Activated naive CD8-positive, alpha-beta T cell treated with anti-CD3 and anti-CD28 coated beads, Interleukin-2, amount 50 U/mL, for 24 hours (primary cell): ENCODE measurements at regions not wholly inside any gene's neighbourhood (a gene's known extent, or its start where the extent isn't known, plus 50 kb on each side); places are given as distances from the start of the nearest gene placed in this dataset.

ENCODE experiments used
- ATAC-seq: fragments of 150-1000 bp; cut with Tn5 transposase; one replicate; pipeline ENCODE4 v1.10.0; 2021
- DNase-seq: peaks from one replicate; pipeline ENCODE4 v3.0.0; 2021
- H3K27ac Mint-ChIP-seq: one replicate; pipeline ENCODE4 v1.8.0; 2021; ENCODE audit warnings: mild to moderate bottlenecking, mixed read lengths
- H3K27me3 Mint-ChIP-seq: one replicate; pipeline ENCODE4 v1.8.0; 2021; ENCODE audit warnings: mixed read lengths
- H3K36me3 Mint-ChIP-seq: one replicate; pipeline ENCODE4 v1.8.0; 2021; ENCODE audit warnings: low read depth, mixed read lengths
- H3K4me1 Mint-ChIP-seq: one replicate; pipeline ENCODE4 v1.8.0; 2021; ENCODE audit warnings: mixed read lengths
- H3K4me3 Mint-ChIP-seq: one replicate; pipeline ENCODE4 v1.8.0; 2021; ENCODE audit warnings: mild to moderate bottlenecking, moderate library complexity, mixed read lengths
- H3K9me3 Mint-ChIP-seq: one replicate; pipeline ENCODE4 v1.8.0; 2021; ENCODE audit warnings: mixed read lengths

DNA sequence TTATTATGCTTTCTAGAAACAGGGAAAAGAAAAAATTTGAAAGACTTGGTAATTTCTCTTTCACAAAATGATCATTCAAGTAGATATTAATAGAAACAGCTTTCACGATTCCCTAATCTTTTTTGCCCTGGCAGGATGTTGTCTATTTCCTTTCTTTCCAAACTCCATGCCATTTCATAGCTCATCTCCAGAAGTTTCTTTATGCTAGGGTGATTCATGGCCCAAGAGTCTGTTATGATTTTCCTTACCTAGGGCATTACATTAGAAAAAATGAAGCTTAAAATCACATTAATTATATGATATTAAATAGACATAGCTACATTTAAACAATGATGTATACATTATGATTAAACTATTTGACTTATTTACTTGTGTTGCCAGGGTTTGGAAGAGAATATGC is 762.1 kb downstream of the LTN1 start:
- H3K36me3 Mint-ChIP-seq, result no peaks in the 10 kb centered on the region
- DNase-seq, result no peak
- H3K27ac Mint-ChIP-seq, result no peak overlapping the region
- no peak overlapping the region for H3K4me3 Mint-ChIP-seq
- no peak for ATAC-seq
- H3K27me3 Mint-ChIP-seq, result no peaks in the 10 kb centered on the region
- no peaks in the 10 kb centered on the region for H3K4me1 Mint-ChIP-seq
- no peaks in the 10 kb centered on the region for H3K9me3 Mint-ChIP-seq

DNA sequence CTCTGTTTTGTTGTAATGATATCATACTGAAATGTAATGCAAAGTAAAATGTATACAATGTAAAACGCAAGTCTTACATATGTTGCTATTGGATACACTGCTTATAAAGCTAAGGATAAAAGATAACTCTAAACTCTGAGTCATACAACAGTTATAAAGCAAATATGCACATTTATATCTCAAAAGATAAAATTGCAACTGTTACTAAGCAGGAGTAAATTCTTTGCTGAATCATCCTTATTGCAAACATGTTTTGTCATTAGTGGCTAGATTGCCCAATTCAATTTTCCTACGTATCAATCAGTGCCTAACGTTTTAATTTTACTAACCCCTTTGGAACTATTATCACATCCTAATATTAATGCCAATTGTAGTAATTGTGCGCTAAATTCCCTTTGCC is 762.9 kb downstream of the LTN1 start:
- no peaks in the 10 kb centered on the region for H3K4me1 Mint-ChIP-seq
- ATAC-seq, result no peak

DNA sequence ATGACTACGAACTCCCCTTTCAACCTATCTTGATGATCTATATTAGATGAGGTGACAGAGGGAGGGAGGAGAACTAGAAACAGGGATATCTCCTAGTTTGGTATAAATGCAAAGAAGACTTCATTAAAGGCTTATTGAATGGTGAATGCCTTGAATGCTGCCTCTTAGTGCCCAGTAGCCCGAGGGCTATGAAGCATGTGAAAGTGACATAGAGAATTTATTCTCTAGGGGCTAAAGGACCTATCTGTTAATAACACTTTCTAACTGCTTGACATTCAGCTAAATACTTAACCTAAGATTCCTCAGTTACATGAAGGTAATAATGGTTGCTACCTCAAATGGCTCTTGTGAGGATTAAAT is 764.1 kb downstream of the LTN1 start:
- no peak overlapping the region for H3K4me3 Mint-ChIP-seq
- no peaks in the 10 kb centered on the region for H3K4me1 Mint-ChIP-seq
- no peak for ATAC-seq
- H3K27me3 Mint-ChIP-seq, result no peaks in the 10 kb centered on the region
- H3K36me3 Mint-ChIP-seq, result no peaks in the 10 kb centered on the region
- DNase-seq, result no peak
- H3K9me3 Mint-ChIP-seq, result no peaks in the 10 kb centered on the region
- H3K27ac Mint-ChIP-seq, result no peak overlapping the region

More for the DNA sequence above, 762.9 kb downstream of the LTN1 start:
- H3K4me3 Mint-ChIP-seq, result no peak overlapping the region
- no peaks in the 10 kb centered on the region for H3K36me3 Mint-ChIP-seq
- H3K27ac Mint-ChIP-seq, result no peak overlapping the region
- DNase-seq, result no peak
- no peaks in the 10 kb centered on the region for H3K27me3 Mint-ChIP-seq
- H3K9me3 Mint-ChIP-seq, result no peaks in the 10 kb centered on the region

DNA sequence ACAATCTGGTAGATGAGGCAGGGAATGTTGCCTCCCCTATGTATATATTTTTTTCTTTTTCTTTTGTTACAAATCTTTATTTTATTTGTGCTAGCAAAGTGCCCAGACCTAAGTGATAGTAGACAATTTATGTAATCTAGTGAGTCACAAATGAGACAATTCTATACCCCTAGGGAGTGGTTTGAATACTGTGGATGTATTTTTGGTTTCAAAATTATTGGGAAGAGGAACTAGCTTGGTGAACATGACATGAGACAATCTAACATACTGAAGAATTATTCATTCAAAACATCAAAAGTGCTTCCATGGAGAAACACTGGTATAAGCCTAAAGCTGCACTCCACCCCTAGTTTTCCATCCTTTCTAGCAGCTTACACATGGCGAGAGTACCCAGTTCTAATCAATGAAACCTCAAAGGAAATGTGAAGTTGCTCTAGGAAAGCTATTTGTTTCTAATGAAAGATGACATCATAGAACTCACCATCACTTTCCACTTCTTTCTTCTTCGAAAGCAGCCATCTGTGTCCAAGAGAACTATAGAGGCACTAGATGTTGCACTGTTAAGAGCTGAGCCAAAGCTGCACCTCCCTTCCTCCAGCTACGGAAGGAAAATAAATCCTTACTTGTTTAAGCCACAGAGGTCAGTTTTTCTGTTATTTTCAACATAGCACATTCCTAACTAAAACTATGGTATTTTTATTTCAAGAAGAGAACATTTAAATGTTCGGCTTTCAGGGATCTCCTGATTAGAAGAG is 764.6 kb downstream of the LTN1 start:
- no peak for ATAC-seq
- H3K4me3 Mint-ChIP-seq, result no peak overlapping the region
- no peak for DNase-seq
- no peak overlapping the region for H3K27ac Mint-ChIP-seq
- H3K27me3 Mint-ChIP-seq, result no peaks in the 10 kb centered on the region
- no peaks in the 10 kb centered on the region for H3K36me3 Mint-ChIP-seq
- H3K4me1 Mint-ChIP-seq, result no peaks in the 10 kb centered on the region
- no peaks in the 10 kb centered on the region for H3K9me3 Mint-ChIP-seq

DNA sequence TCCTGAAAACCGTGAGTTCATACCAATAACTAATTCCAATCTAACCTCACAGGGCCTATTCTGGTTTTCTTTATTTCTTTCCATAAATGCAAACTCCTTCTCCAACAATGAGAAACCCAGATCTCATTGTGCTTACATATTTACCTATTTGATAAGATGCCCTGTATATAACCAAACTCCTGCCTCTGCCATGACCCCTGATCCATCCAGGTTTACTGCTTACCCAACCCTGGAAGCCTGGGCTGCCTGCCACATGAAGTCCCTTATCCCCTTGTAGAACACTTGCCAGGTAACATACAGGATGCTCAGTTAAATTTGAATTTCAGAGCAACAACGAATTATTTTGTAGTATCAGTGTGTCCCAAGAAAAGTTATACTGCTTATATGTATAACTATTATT is 766.1 kb downstream of the LTN1 start:
- Mint-ChIP-seq H3K4me3 (no peak overlapping the region), H3K27me3 (no peaks in the 10 kb centered on the region), H3K27ac (no peak overlapping the region), H3K9me3 (no peaks in the 10 kb centered on the region), H3K4me1 (no peaks in the 10 kb centered on the region), H3K36me3 (no peaks in the 10 kb centered on the region)
- ATAC-seq (no peak), DNase-seq (no peak)

DNA sequence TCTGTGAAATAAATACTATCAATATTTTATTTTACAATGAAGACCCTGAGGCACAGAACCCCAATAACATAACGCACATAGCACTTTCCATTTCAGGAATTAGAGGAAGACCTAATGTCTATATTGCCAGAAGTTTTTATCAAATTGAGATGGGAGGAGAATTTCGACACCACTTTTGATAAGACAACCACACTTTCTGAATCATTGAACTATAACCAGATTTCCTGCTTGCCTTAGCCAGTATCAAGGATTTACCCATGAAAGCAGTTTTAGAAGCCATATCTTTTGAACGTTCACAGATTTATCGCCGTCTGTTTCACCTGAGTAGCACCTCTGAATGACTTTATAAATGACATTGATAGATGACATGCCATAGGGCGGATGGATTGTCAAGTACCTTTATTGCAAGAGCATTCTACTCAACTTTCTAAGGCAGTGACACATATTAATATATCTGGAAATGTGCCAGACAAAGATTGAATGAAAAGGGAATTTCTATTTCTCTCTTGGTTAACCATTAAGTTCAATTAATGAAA is 768.4 kb downstream of the LTN1 start:
- ATAC-seq, result no peak
- DNase-seq, result no peak
- Mint-ChIP-seq H3K4me1 (no peaks in the 10 kb centered on the region), H3K27ac (no peak overlapping the region), H3K27me3 (no peaks in the 10 kb centered on the region), H3K36me3 (no peaks in the 10 kb centered on the region), H3K4me3 (no peak overlapping the region), H3K9me3 (no peaks in the 10 kb centered on the region)

DNA sequence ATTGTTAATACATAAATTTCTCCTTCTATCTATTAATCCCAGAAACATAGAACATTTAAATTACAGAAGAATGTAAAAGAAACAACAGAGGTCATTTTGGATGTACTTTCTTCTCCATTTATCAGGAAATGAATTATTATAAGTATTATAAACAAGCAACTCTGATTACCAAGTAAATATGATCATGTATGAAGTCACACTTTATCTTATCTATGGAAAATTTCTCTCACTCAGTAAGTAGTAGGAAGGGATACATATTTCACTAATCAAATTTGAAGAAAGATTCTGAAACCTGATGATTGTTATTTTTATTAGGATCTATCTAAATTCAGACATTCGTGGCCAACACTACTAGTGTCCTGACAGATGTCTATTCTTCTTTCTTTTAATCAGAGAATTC is 770.7 kb downstream of the LTN1 start:
- Mint-ChIP-seq H3K36me3 (no peaks in the 10 kb centered on the region), H3K9me3 (no peaks in the 10 kb centered on the region), H3K27ac (no peak overlapping the region), H3K4me1 (no peaks in the 10 kb centered on the region), H3K27me3 (no peaks in the 10 kb centered on the region), H3K4me3 (no peak overlapping the region)
- DNase-seq (no peak), ATAC-seq (no peak)

DNA sequence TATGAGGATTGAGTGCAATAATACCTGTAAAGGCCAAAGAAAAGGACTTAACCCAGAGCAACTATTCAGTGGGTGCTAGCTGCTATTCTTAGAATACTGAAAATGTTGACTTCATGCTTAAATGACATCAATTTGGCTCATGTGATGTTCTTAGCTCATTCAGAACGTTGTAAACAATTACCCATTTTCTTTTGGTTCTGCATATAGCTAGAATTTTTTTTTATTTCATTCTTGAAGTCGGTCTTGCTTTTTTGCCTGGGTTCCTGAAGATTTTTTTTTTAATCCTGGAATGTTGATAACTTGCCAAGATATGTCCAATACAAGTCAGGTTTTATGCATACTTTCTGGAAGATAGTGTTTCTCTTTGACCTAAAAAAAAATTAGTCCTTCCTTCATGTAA is 772.0 kb downstream of the LTN1 start:
- Mint-ChIP-seq H3K9me3 (no peaks in the 10 kb centered on the region), H3K36me3 (no peaks in the 10 kb centered on the region), H3K4me3 (no peak overlapping the region), H3K4me1 (no peaks in the 10 kb centered on the region), H3K27ac (no peak overlapping the region), H3K27me3 (no peaks in the 10 kb centered on the region)
- DNase-seq (no peak), ATAC-seq (no peak)

DNA sequence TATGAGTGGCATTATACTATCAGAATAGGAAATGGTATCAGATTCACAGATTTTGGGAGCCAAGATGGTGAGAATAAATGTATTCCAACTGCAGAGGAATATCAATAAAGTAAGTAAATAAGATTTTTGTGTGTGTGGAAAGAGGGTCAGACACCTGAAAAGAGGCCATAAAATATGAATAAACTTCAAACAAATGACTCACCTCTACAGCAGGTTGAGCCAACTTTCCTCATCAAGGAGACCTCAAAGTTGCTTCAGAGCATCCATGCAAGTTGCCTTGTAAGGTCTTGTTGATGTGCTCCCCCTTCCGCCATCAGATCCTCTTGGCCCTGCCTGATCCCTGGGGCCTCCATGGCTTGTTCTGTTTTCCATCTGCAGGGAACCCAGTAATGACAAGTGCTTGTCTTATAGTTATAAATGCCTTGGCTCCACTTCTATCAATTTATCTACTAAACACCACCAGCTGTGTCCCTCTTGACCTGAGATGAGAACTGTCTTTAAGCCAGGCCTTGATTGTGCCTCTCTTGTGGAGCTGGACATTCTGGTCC is 775.6 kb downstream of the LTN1 start:
- DNase-seq, result no peak
- Mint-ChIP-seq H3K36me3 (no peaks in the 10 kb centered on the region), H3K27me3 (no peaks in the 10 kb centered on the region), H3K9me3 (no peaks in the 10 kb centered on the region), H3K4me1 (no peaks in the 10 kb centered on the region), H3K27ac (no peak overlapping the region), H3K4me3 (no peak overlapping the region)
- no peak for ATAC-seq

DNA sequence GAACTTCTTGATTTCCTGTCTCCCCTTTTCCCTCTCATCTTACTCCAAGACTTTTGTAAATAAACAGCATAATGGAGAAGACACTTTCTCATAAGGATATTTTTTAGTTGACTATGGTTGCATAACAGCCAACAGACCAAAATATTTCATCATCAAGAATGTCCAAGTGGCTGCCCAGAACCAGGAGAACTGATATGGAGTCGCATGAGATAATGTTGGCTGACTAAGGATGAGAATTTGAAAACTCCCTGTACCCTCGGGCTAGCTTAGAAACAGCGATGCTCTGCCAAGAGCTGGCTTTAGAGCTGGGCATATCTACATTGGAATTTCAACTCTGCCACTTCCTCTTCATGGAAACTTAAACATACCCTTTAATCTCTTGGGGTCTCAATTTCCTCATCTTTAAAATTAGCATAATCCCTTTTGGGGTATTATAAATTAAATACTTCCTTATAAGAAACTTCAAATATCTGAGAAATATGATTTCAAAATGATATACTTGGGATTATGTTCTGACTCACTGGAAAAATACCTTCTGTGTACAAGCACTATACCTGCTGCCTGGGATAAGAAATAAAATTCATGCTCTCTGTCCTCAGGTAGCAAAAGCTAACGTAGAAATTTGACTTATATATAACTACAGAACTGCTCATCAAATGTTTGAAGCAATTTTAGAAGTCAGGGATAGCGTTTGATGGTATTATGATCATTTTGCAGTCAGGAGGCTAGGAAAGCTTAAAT is 777.3 kb downstream of the LTN1 start:
- Mint-ChIP-seq H3K27me3 (no peaks in the 10 kb centered on the region), H3K4me3 (no peak overlapping the region), H3K9me3 (no peaks in the 10 kb centered on the region), H3K36me3 (no peaks in the 10 kb centered on the region), H3K27ac (no peak overlapping the region), H3K4me1 (no peaks in the 10 kb centered on the region)
- DNase-seq, result no peak
- no peak for ATAC-seq

DNA sequence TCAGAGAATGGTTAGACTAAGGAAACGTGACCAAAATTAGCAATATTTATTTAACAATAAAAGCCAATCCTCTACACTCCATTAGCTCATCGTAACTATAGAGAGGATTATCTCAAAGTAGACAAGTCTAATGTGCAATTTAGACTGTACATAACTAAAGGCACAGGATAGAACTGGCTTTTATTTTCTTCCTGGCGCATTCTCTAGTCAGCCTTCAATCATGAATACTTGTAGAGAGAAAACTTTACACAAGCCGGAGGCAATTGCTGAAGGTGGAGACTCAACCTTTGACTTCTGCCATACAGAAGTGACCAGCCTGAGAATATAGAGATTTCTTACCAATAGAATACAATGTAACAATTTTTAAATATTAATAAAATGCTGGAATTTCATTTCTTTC is 777.9 kb downstream of the LTN1 start:
- DNase-seq, result no peak
- Mint-ChIP-seq H3K9me3 (no peaks in the 10 kb centered on the region), H3K4me3 (no peak overlapping the region), H3K27me3 (no peaks in the 10 kb centered on the region), H3K27ac (no peak overlapping the region), H3K4me1 (no peaks in the 10 kb centered on the region), H3K36me3 (no peaks in the 10 kb centered on the region)
- no peak for ATAC-seq

DNA sequence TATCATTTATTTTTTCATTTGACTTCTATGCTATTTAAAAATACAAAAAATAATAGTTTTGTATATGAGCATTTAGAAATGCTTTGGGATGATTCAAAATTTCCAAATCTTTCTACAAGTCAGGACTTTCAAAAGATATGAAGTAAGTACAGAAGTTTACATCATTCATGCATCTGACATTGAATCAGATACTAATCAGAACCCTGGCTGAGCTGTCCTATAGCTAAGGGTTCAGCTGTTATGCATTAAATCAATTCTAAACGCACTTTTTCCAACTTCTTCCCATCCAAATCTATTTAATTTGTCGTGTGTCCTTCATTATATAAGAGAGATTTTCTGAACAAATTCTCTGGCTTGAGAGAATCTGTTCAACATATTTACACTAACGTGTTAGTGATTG is 779.4 kb downstream of the LTN1 start:
- no peak for DNase-seq
- no peaks in the 10 kb centered on the region for H3K36me3 Mint-ChIP-seq

DNA sequence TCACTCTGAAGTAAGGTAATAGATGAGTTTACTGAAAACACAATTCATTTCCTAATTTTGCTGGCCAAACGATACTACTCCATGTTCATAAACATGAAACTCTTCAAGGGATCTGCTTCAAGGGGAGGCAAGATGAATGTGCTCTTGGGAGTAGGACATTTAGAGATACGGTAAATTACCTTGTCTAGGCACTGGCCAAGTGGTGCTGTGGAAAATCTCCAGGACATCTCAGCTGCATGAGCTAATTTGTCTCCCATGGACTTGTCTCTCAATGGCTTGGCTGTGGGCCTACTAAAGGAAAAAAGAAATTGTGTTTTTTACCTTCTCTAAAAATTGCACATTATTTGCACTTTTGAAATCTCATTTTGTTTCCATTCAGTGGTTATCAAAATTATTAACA is 780.6 kb downstream of the LTN1 start:
- Mint-ChIP-seq H3K4me1 (no peaks in the 10 kb centered on the region), H3K27me3 (no peaks in the 10 kb centered on the region), H3K36me3 (no peaks in the 10 kb centered on the region), H3K9me3 (no peaks in the 10 kb centered on the region), H3K27ac (no peak overlapping the region), H3K4me3 (no peak overlapping the region)
- ATAC-seq (no peak), DNase-seq (no peak)

More for the DNA sequence above, 779.4 kb downstream of the LTN1 start:
- Mint-ChIP-seq H3K4me1 (no peaks in the 10 kb centered on the region), H3K27me3 (no peaks in the 10 kb centered on the region), H3K27ac (no peak overlapping the region), H3K9me3 (no peaks in the 10 kb centered on the region), H3K4me3 (no peak overlapping the region)
- ATAC-seq, result no peak

DNA sequence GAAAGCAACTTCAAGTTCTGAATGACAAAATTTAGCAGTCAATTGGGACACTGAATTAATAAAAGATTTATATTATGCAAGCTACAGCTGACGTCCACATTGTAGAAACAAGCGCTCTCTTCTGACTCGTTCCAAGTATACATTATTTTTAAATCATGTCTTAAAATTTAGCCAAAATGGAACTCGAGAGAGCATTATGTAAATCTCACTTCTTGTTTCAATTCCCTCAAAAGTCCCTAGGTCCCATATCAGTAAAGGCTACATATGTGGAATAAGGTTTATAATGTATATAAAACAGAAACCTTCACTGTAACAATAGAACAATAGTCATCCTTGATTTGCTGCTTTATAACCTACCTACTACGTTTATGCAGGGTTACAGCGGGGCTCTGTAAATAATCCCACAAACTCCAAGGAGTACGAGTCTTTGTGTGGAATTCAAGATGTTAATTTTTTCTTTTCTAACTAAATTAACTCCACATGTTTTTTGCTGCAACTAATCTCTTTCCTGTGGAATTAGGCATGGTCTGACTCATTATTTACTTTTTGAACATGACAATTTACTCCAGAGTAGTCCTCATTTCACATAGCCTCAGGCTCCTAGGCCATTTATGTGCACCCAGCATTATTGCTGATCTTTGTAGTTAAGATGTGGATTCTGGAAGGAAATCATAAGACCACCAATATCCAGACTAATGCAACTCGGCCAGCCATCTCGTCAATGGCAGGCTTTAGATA is 785.1 kb downstream of the LTN1 start:
- Mint-ChIP-seq H3K4me3 (no peak overlapping the region), H3K36me3 (no peaks in the 10 kb centered on the region), H3K27me3 (no peaks in the 10 kb centered on the region)

DNA sequence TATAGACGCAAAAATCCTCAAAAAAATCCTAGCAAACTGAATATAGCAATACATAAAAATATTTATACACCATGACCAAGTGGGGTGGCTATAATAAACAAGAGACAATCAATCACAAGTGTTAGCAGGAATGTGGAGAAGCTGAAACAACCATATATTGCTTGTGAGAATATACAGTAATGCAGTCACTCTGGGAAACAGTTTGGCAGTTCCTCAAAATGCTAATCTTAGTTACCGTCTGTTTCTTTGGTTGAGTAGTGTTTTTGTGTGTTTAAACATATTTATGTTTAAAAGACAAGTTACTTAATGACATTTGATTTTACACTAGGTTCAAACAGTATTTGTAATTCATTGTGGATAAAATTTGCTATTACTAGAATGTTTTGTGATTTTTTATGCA is 792.0 kb downstream of the LTN1 start:
- Mint-ChIP-seq H3K27ac (no peak overlapping the region), H3K27me3 (no peaks in the 10 kb centered on the region), H3K9me3 (peaks cover 8% of the 10 kb centered on the region), H3K4me3 (no peak overlapping the region), H3K36me3 (no peaks in the 10 kb centered on the region), H3K4me1 (no peaks in the 10 kb centered on the region)
- no peak for ATAC-seq
- DNase-seq, result no peak

More for the DNA sequence above, 785.1 kb downstream of the LTN1 start:
- ATAC-seq (no peak), DNase-seq (no peak)
- no peak overlapping the region for H3K27ac Mint-ChIP-seq
- no peaks in the 10 kb centered on the region for H3K9me3 Mint-ChIP-seq
- H3K4me1 Mint-ChIP-seq, result no peaks in the 10 kb centered on the region
